ENCODE measurements at regions not wholly inside any gene's neighbourhood (a gene's known extent, or its start where the extent isn't known, plus 50 kb on each side); places are given as distances from the start of the nearest gene placed in this dataset.
"Not testable (repeated sequence)": the region's sequence is repeated elsewhere in the genome, so short reads cannot be mapped to it uniquely, and the experiment has no call there.

- Histone ChIP-seq H3K9me3 (no peaks in the 10 kb centered on the region), H3K36me3 (no peaks in the 10 kb centered on the region), H3K27ac (no peak overlapping the region), H3K27me3 (no peaks in the 10 kb centered on the region), H3K4me1 (ENCODE audit: insufficient read depth) (no peaks in the 10 kb centered on the region), H3K4me3 (no peak overlapping the region)
- no peak for DNase-seq
- intact Hi-C loops (cut with DNase I): no loop called here
- no peak for TF ChIP-seq CTCF (IDR thresholded peaks at IDR 0.05)
- TF ChIP-seq POLR2A (IDR thresholded peaks at IDR 0.05): no peak
- 79 to 84% (median 79%) methylated on average over 8 of the region's 8 CpGs for WGBS, 3 donors
Measured at GRCh38 chr6:155765275-155766194, 309.9 kb upstream of the NOX3 start.

- Histone ChIP-seq H3K4me1 (ENCODE audit: insufficient read depth) (no peaks in the 10 kb centered on the region), H3K27me3 (no peaks in the 10 kb centered on the region), H3K4me3 (no peak overlapping the region), H3K9me3 (no peaks in the 10 kb centered on the region), H3K27ac (no peak overlapping the region), H3K36me3 (no peaks in the 10 kb centered on the region)
- intact Hi-C loops (cut with DNase I): no loop called here
- TF ChIP-seq POLR2A (IDR thresholded peaks at IDR 0.05) (no peak), EP300 (IDR thresholded peaks at IDR 0.05) (no peak), CTCF (IDR thresholded peaks at IDR 0.05) (no peak)
- WGBS, 3 donors: 95 to 98% (median 96%) methylated on average over 3 of the region's 3 CpGs
- DNase-seq: no peak
Measured at GRCh38 chr6:155762649-155763048, 307.0 kb upstream of the NOX3 start.

GRCh38 chr6:155755452-155755851 lies 299.8 kb upstream of the NOX3 start:
- TF ChIP-seq POLR2A (IDR thresholded peaks at IDR 0.05) (no peak), EP300 (IDR thresholded peaks at IDR 0.05) (no peak), CTCF (IDR thresholded peaks at IDR 0.05) (no peak)
- WGBS, 3 donors: 6 to 16% (median 10%) methylated on average over 3 of the region's 3 CpGs
- intact Hi-C loops (cut with DNase I): no loop called here

GRCh38 chr6:155748778-155749177 lies 293.1 kb upstream of the NOX3 start:
- H3K9me3 ChIP-seq; H3K27ac ChIP-seq; H3K36me3 ChIP-seq; H3K4me3 ChIP-seq; DNase-seq; H3K4me1 ChIP-seq (ENCODE audit: insufficient read depth); H3K27me3 ChIP-seq; intact Hi-C loops (cut with DNase I): not testable (repeated sequence)
- WGBS, 3 donors: 72 to 94% (median 81%) methylated on average over 3 of the region's 3 CpGs

More at GRCh38 chr6:155755452-155755851, 299.8 kb upstream of the NOX3 start:
- no peak overlapping the region for H3K27ac ChIP-seq
- no peaks in the 10 kb centered on the region for H3K27me3 ChIP-seq
- H3K4me3 ChIP-seq: no peak overlapping the region
- no peaks in the 10 kb centered on the region for H3K36me3 ChIP-seq
- no peak for DNase-seq
- H3K9me3 ChIP-seq: no peaks in the 10 kb centered on the region
- H3K4me1 ChIP-seq (ENCODE audit: insufficient read depth): no peaks in the 10 kb centered on the region

GRCh38 chr6:155747491-155747890 lies 291.9 kb upstream of the NOX3 start:
- Histone ChIP-seq H3K4me3 (no peak overlapping the region), H3K27ac (no peak overlapping the region), H3K36me3 (no peaks in the 10 kb centered on the region), H3K4me1 (ENCODE audit: insufficient read depth) (no peaks in the 10 kb centered on the region), H3K9me3 (no peaks in the 10 kb centered on the region), H3K27me3 (no peaks in the 10 kb centered on the region)
- no peak for DNase-seq
- intact Hi-C loops (cut with DNase I): no loop called here
- 51 to 56% (median 54%) methylated on average over 3 of the region's 3 CpGs for WGBS, 3 donors
- TF ChIP-seq POLR2A (IDR thresholded peaks at IDR 0.05) (no peak), EP300 (IDR thresholded peaks at IDR 0.05) (no peak), CTCF (IDR thresholded peaks at IDR 0.05) (no peak)
